GM18511 (cell line): ENCODE measurements at regions not wholly inside any gene's neighbourhood (a gene's known extent, or its start where the extent isn't known, plus 50 kb on each side); places are given as distances from the start of the nearest gene placed in this dataset.
"Not testable (repeated sequence)": the region's sequence is repeated elsewhere in the genome, so short reads cannot be mapped to it uniquely, and the experiment has no call there.

Source experiments
- ATAC-seq: cut with Tn5 transposase; IDR thresholded peaks from one replicate; pipeline ENCODE4 v1.9.1; 2021; ENCODE audit warnings: mild to moderate bottlenecking, moderate library complexity; ENCODE audit not compliant: unreplicated experiment

GRCh38 chr15:81781395-81781794 lies 264.4 kb downstream of the MEX3B start:
- no peak for ATAC-seq

GRCh38 chr15:81780966-81781365 lies 264.9 kb downstream of the MEX3B start:
- ATAC-seq, result no peak

GRCh38 chr15:81779181-81779580 lies 266.6 kb downstream of the MEX3B start:
- ATAC-seq, result no peak

GRCh38 chr15:81777546-81777945 lies 268.3 kb downstream of the MEX3B start:
- no peak for ATAC-seq

- no peak for ATAC-seq
These were observed 268.8 kb downstream of the MEX3B start for GRCh38 chr15:81776976-81777375.

- not testable (repeated sequence) for ATAC-seq
These were observed 270.0 kb downstream of the MEX3B start for GRCh38 chr15:81775779-81776178.

GRCh38 chr15:81774309-81774708 lies 271.5 kb downstream of the MEX3B start:
- ATAC-seq, result no peak

GRCh38 chr15:81768773-81769172 lies 277.0 kb downstream of the MEX3B start:
- ATAC-seq, result no peak

- ATAC-seq, result no peak
These were observed 278.9 kb downstream of the MEX3B start for GRCh38 chr15:81766829-81767475.

GRCh38 chr15:81765816-81766215 lies 280.0 kb downstream of the MEX3B start:
- ATAC-seq, result no peak

- no peak for ATAC-seq
These were observed 282.5 kb downstream of the MEX3B start for GRCh38 chr15:81763304-81763703.

- no peak for ATAC-seq
These were observed 285.1 kb downstream of the MEX3B start for GRCh38 chr15:81760686-81761085.

- ATAC-seq, result no peak
These were observed 287.0 kb downstream of the MEX3B start for GRCh38 chr15:81758818-81759284.

- ATAC-seq, result no peak
These were observed 290.2 kb downstream of the MEX3B start for GRCh38 chr15:81755626-81756025.

- ATAC-seq, result no peak
These were observed 291.7 kb downstream of the MEX3B start for GRCh38 chr15:81754078-81754477.

- no peak for ATAC-seq
These were observed 292.8 kb downstream of the MEX3B start for GRCh38 chr15:81752974-81753373.

- no peak for ATAC-seq
These were observed 293.3 kb downstream of the MEX3B start for GRCh38 chr15:81752546-81752942.

- ATAC-seq, result no peak
These were observed 293.8 kb downstream of the MEX3B start for GRCh38 chr15:81751816-81752545.

- ATAC-seq, result no peak
These were observed 294.6 kb downstream of the MEX3B start for GRCh38 chr15:81751256-81751655.

- ATAC-seq, result no peak
These were observed 296.0 kb downstream of the MEX3B start for GRCh38 chr15:81749716-81750375.

- no peak for ATAC-seq
These were observed 298.3 kb downstream of the MEX3B start for GRCh38 chr15:81747482-81747881.

GRCh38 chr15:81747026-81747425 lies 298.8 kb downstream of the MEX3B start:
- no peak for ATAC-seq
